AML-193 (cell line): ENCODE measurements at regions not wholly inside any gene's neighbourhood (a gene's known extent, or its start where the extent isn't known, plus 50 kb on each side); places are given as distances from the start of the nearest gene placed in this dataset.
"Not testable (repeated sequence)": the region's sequence is repeated elsewhere in the genome, so short reads cannot be mapped to it uniquely, and the experiment has no call there.

Experiments
- DNase-seq, 2 experiments: peaks; one replicate each; lab custom pipeline; 2025; lab: John Stamatoyannopoulos, UW

GRCh38 chr15:47124430-47125102 is 592.7 kb upstream of the SEMA6D start:
- DNase-seq, result no peak

GRCh38 chr15:47129033-47129432 is 588.3 kb upstream of the SEMA6D start:
- no peak for DNase-seq

GRCh38 chr15:47131450-47131849 is 585.9 kb upstream of the SEMA6D start:
- not testable (repeated sequence) for DNase-seq

- DNase-seq, result no peak
Measured at GRCh38 chr15:47135267-47135666, 582.0 kb upstream of the SEMA6D start.

GRCh38 chr15:47136236-47136635 is 581.1 kb upstream of the SEMA6D start:
- no peak for DNase-seq

GRCh38 chr15:47139965-47140364 is 577.3 kb upstream of the SEMA6D start:
- no peak for DNase-seq

GRCh38 chr15:47157827-47158226 is 559.5 kb upstream of the SEMA6D start:
- no peak for DNase-seq

- DNase-seq, result no peak
Measured at GRCh38 chr15:47158573-47158972, 558.7 kb upstream of the SEMA6D start.

- DNase-seq, result no peak
Measured at GRCh38 chr15:47177177-47177576, 540.1 kb upstream of the SEMA6D start.

GRCh38 chr15:47179988-47180387 is 537.3 kb upstream of the SEMA6D start:
- DNase-seq, result no peak

GRCh38 chr15:47182818-47183217 is 534.5 kb upstream of the SEMA6D start:
- no peak for DNase-seq

- no peak for DNase-seq
Measured at GRCh38 chr15:47184003-47184907, 533.0 kb upstream of the SEMA6D start.

- no peak for DNase-seq
Measured at GRCh38 chr15:47184908-47185801, 532.1 kb upstream of the SEMA6D start.

- no peak for DNase-seq
Measured at GRCh38 chr15:47186075-47186474, 531.2 kb upstream of the SEMA6D start.

- DNase-seq, result no peak
Measured at GRCh38 chr15:47188758-47189507, 528.4 kb upstream of the SEMA6D start.

GRCh38 chr15:47194718-47195117 is 522.6 kb upstream of the SEMA6D start:
- DNase-seq, result peak; percentile 3 to 11

- DNase-seq, result peak; percentile 45 to 56
Measured at GRCh38 chr15:47196048-47196447, 521.3 kb upstream of the SEMA6D start.

GRCh38 chr15:47203993-47204392 is 513.3 kb upstream of the SEMA6D start:
- no peak for DNase-seq

- DNase-seq, result no peak
Measured at GRCh38 chr15:47206358-47206978, 510.8 kb upstream of the SEMA6D start.

GRCh38 chr15:47209591-47209990 is 507.7 kb upstream of the SEMA6D start:
- no peak for DNase-seq
